ENCODE measurements at regions not wholly inside any gene's neighbourhood (a gene's known extent, or its start where the extent isn't known, plus 50 kb on each side); places are given as distances from the start of the nearest gene placed in this dataset.

- ATAC-seq = no peak
- intact Hi-C loops (cut with DNase I) = no loop called here
- WGBS (ENCODE audit: insufficient coverage, low coverage, low lambda C conversion rate, missing lambda C conversion rate) = 71% methylated on average over 3 of the region's 3 CpGs
These were observed 83.8 kb downstream of the AXIN2 start for GRCh38 chr17:65477600-65477999.

GRCh38 chr17:65474660-65475059 lies 86.8 kb downstream of the AXIN2 start:
- 80% methylated on average over 2 of the region's 2 CpGs for WGBS (ENCODE audit: insufficient coverage, low coverage, low lambda C conversion rate, missing lambda C conversion rate)
- H3K36me3 ChIP-seq = no peaks in the 10 kb centered on the region
- H3K27ac ChIP-seq = no peak overlapping the region
- TF ChIP-seq POLR2A (IDR thresholded peaks at IDR 0.05) = no peak
- TF ChIP-seq CTCF (IDR thresholded peaks at IDR 0.05) = no peak
- ATAC-seq (no peak), DNase-seq (no peak)
- H3K9me3 ChIP-seq = no peaks in the 10 kb centered on the region
- no peak overlapping the region for H3K4me3 ChIP-seq
- intact Hi-C loops (cut with DNase I) = no loop called here
- H3K27me3 ChIP-seq = no peaks in the 10 kb centered on the region
- peaks cover 0 to 18% (median 0%) of the 10 kb centered on the region in 4 donors for H3K4me1 ChIP-seq

More at GRCh38 chr17:65477600-65477999, 83.8 kb downstream of the AXIN2 start:
- Histone ChIP-seq H3K4me1 (peaks cover 0 to 18% (median 0%) of the 10 kb centered on the region in 4 donors), H3K4me3 (no peak overlapping the region), H3K27ac (no peak overlapping the region), H3K9me3 (no peaks in the 10 kb centered on the region), H3K36me3 (no peaks in the 10 kb centered on the region), H3K27me3 (no peaks in the 10 kb centered on the region)
- no peak for TF ChIP-seq CTCF (IDR thresholded peaks at IDR 0.05)
- TF ChIP-seq POLR2A (IDR thresholded peaks at IDR 0.05) = no peak
- DNase-seq = no peak

GRCh38 chr17:65473985-65474384 lies 87.5 kb downstream of the AXIN2 start:
- H3K27me3 ChIP-seq = no peaks in the 10 kb centered on the region
- ATAC-seq = no peak
- no peaks in the 10 kb centered on the region for H3K9me3 ChIP-seq
- no peaks in the 10 kb centered on the region for H3K36me3 ChIP-seq
- DNase-seq = no peak
- H3K27ac ChIP-seq = no peak overlapping the region
- intact Hi-C loops (cut with DNase I) = no loop called here
- no peak for TF ChIP-seq CTCF (IDR thresholded peaks at IDR 0.05)
- no peak for TF ChIP-seq POLR2A (IDR thresholded peaks at IDR 0.05)
- no peak overlapping the region for H3K4me3 ChIP-seq
- peaks cover 0 to 11% (median 0%) of the 10 kb centered on the region in 4 donors for H3K4me1 ChIP-seq

- DNase-seq (no peak), ATAC-seq (peak in 1 of 4 donors; percentile 48)
- H3K4me3 ChIP-seq = no peak overlapping the region
- intact Hi-C loops (cut with DNase I) = no loop called here
- no peaks in the 10 kb centered on the region for H3K36me3 ChIP-seq
- no peaks in the 10 kb centered on the region for H3K9me3 ChIP-seq
- H3K27ac ChIP-seq = no peak overlapping the region
- H3K4me1 ChIP-seq = peaks cover 0 to 6% (median 0%) of the 10 kb centered on the region in 4 donors
- no peaks in the 10 kb centered on the region for H3K27me3 ChIP-seq
- TF ChIP-seq CTCF (IDR thresholded peaks at IDR 0.05) = no peak
- no peak for TF ChIP-seq POLR2A (IDR thresholded peaks at IDR 0.05)
- 45% methylated on average over 6 of the region's 6 CpGs for WGBS (ENCODE audit: insufficient coverage, low coverage, low lambda C conversion rate, missing lambda C conversion rate)
These were observed 88.1 kb downstream of the AXIN2 start for GRCh38 chr17:65473363-65473762.

All from right lobe of liver (tissue), 6 donors.